ENCODE measurements at regions not wholly inside any gene's neighbourhood (a gene's known extent, or its start where the extent isn't known, plus 50 kb on each side); places are given as distances from the start of the nearest gene placed in this dataset.
A peak's percentile ranks its signal among the peaks of the same experiment; 100 is the strongest.

DNA sequence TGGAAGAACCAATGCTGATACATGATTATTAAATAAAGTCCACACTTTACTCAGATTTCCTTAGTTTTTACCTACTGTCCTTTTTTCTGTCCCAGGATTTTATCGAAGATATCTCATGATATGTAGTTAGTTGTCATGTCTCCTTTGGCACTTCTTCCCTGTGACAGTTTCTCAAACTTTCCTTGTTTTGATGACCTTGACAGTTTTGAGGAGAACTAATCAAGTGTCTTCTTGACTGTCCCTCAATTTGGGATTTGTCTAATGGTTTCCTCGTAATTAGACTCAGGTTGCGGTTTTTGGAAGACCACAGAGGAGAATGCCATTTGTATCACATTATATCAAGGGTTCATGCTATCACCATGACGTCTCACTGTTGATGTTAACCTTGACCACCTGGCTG is 483.1 kb upstream of the ZNF608 start:
- H3K4me3 ChIP-seq (replicated peaks; ENCODE audit: low read depth, low read length), result no peak overlapping the region
- DNase-seq (ENCODE audit: low read depth), result no peak
- TF ChIP-seq CTCF (IDR thresholded peaks at IDR 0.05; ENCODE audit: low read length, missing control alignments), result no peak

DNA sequence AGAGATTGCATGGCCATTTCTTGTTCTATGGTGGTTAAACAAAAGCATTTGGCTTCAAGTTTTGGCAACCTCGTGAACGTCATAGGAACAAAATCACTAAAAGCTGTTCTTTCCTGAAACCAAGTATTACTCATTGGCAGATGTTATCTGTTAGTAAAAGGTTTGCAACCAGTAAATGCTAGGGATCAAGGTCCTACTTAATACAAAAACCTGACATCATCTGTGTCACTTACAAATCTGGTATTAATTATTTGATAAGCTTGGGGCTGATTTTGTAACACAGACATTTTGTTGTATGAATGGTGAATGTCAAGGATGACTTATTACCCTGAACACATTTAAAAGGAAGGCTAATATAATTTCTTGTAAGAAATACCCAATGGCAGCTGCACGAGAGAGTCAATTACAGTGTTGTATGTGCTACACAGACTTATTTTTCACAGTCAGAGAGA is 486.4 kb upstream of the ZNF608 start:
- peak; percentile 89 for DNase-seq (ENCODE audit: low read depth)
- H3K4me3 ChIP-seq (replicated peaks; ENCODE audit: low read depth, low read length), result no peak overlapping the region
- no peak for TF ChIP-seq CTCF (IDR thresholded peaks at IDR 0.05; ENCODE audit: low read length, missing control alignments)

GRCh38 chr5:125233944-125234343 is 487.5 kb upstream of the ZNF608 start:
- no peak overlapping the region for H3K4me3 ChIP-seq (replicated peaks; ENCODE audit: low read depth, low read length)
- no peak for DNase-seq (ENCODE audit: low read depth)
- no peak for TF ChIP-seq CTCF (IDR thresholded peaks at IDR 0.05; ENCODE audit: low read length, missing control alignments)

GRCh38 chr5:125236007-125236406 is 489.6 kb upstream of the ZNF608 start:
- no peak for DNase-seq (ENCODE audit: low read depth)
- H3K4me3 ChIP-seq (replicated peaks; ENCODE audit: low read depth, low read length), result no peak overlapping the region
- no peak for TF ChIP-seq CTCF (IDR thresholded peaks at IDR 0.05; ENCODE audit: low read length, missing control alignments)

DNA sequence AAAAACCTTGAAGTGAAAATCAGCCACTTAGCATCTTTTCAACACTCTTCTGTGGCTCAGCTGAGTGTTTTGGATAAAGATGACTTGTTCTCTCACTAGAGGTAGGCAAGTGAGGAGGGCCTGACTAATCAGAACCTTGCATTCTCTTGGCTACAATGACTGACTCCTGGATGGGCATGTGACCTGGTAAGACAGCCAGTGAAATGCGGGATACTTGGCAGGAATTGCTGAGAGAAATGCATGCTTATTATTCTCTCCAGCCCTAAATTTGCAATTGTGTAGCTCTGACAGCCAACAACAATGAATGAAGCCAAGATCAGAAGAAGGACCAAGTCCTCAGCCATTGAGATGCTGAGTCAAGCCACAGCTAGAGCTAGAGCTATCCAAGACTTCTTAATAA is 490.5 kb upstream of the ZNF608 start:
- no peak for TF ChIP-seq CTCF (IDR thresholded peaks at IDR 0.05; ENCODE audit: low read length, missing control alignments)
- DNase-seq (ENCODE audit: low read depth), result no peak
- no peak overlapping the region for H3K4me3 ChIP-seq (replicated peaks; ENCODE audit: low read depth, low read length)

DNA sequence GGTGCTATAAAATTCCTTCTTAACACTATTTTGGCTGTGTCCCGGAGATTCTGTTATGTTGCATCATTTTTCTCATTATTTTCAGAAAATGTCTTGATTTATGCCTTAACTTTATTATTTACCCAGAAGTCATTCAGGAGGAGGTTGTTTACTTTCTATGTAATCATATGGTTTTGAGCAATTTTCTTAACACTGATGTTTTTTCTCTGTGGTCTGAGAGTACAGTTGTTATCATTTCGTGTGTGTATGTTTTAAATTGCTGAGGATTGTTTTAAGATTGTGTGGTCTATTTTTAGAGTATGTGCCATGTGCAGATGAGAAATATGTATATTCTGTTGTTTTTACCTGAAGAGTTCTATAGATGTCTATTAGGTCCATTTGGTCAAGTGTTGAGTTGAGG is 498.1 kb upstream of the ZNF608 start:
- H3K4me3 ChIP-seq (replicated peaks; ENCODE audit: low read depth, low read length), result no peak overlapping the region
- TF ChIP-seq CTCF (IDR thresholded peaks at IDR 0.05; ENCODE audit: low read length, missing control alignments), result no peak
- no peak for DNase-seq (ENCODE audit: low read depth)

GRCh38 chr5:125245216-125245615 is 498.8 kb upstream of the ZNF608 start:
- no peak for DNase-seq (ENCODE audit: low read depth)
- no peak overlapping the region for H3K4me3 ChIP-seq (replicated peaks; ENCODE audit: low read depth, low read length)
- no peak for TF ChIP-seq CTCF (IDR thresholded peaks at IDR 0.05; ENCODE audit: low read length, missing control alignments)
